HG02938 (cell line): ENCODE measurements at regions not wholly inside any gene's neighbourhood (a gene's known extent, or its start where the extent isn't known, plus 50 kb on each side); places are given as distances from the start of the nearest gene placed in this dataset.
"Not testable (repeated sequence)": the region's sequence is repeated elsewhere in the genome, so short reads cannot be mapped to it uniquely, and the experiment has no call there.

Source experiments
- ATAC-seq: cut with Tn5 transposase; IDR thresholded peaks from one replicate; pipeline ENCODE4 v1.9.1; 2021; ENCODE audit warnings: mild to moderate bottlenecking, moderate library complexity; ENCODE audit not compliant: unreplicated experiment

GRCh38 chrX:79026742-79027141 is 81.6 kb downstream of the P2RY10 start:
- not testable (repeated sequence) for ATAC-seq

- no peak for ATAC-seq
Observed at GRCh38 chrX:79035421-79035820, 90.2 kb downstream of the P2RY10 start.

- no peak for ATAC-seq
Observed at GRCh38 chrX:79036157-79036880, 91.1 kb downstream of the P2RY10 start.

GRCh38 chrX:79065696-79066095 is 78.8 kb upstream of the GPR174 start:
- ATAC-seq = peak; percentile 85

GRCh38 chrX:79078114-79078513 is 66.4 kb upstream of the GPR174 start:
- no peak for ATAC-seq

GRCh38 chrX:79079477-79079876 is 65.0 kb upstream of the GPR174 start:
- no peak for ATAC-seq

GRCh38 chrX:79080141-79080540 is 64.3 kb upstream of the GPR174 start:
- ATAC-seq = no peak

- ATAC-seq = no peak
Observed at GRCh38 chrX:79081895-79082512, 62.5 kb upstream of the GPR174 start.

GRCh38 chrX:79082899-79083298 is 61.6 kb upstream of the GPR174 start:
- no peak for ATAC-seq

- ATAC-seq = no peak
Observed at GRCh38 chrX:79084923-79085322, 59.6 kb upstream of the GPR174 start.

- no peak for ATAC-seq
Observed at GRCh38 chrX:79089896-79090584, 54.4 kb upstream of the GPR174 start.

GRCh38 chrX:79094075-79094832 is 50.2 kb upstream of the GPR174 start:
- ATAC-seq = no peak
